Esophagus muscularis mucosa (tissue), 4 donors: ENCODE measurements at regions not wholly inside any gene's neighbourhood (a gene's known extent, or its start where the extent isn't known, plus 50 kb on each side); places are given as distances from the start of the nearest gene placed in this dataset.

Experiments
- DNase-seq: peaks from one replicate; pipeline ENCODE4 v3.0.0-alpha.2; 2017; ENCODE audit errors: extremely low spot score
- H3K27ac ChIP-seq, 4 donors: fragments of 200-600 bp; sonication (generic); replicated peaks in 1 of 4; 1 replicate in 3 of 4; 2 replicates in 1 of 4; pipeline ENCODE4 v1.5.1; 2016 to 2019; ENCODE audit warnings: mild to moderate bottlenecking in 1 of 4
- H3K27me3 ChIP-seq, 4 donors: fragments of 200-600 bp; sonication (generic); one replicate each; pipeline versions ENCODE4 v1.5.1 to v1.6.0; 2016 to 2019
- H3K36me3 ChIP-seq, 4 donors: fragments of 200-600 bp; sonication (generic); one replicate each; pipeline ENCODE4 v1.5.1; 2016 to 2019
- H3K4me1 ChIP-seq, 4 donors: fragments of 200-600 bp; sonication (generic); one replicate each; pipeline ENCODE4 v1.5.1; 2016 to 2019
- H3K4me3 ChIP-seq, 4 donors: fragments of 200-600 bp; sonication (generic); 1 replicate in 2 of 4; 2 replicates in 2 of 4; pipeline ENCODE4 v1.5.1; 2016 to 2019; ENCODE audit warnings: mild to moderate bottlenecking in 4 of 4, moderate library complexity in 1 of 4
- H3K9me3 ChIP-seq, 4 donors: fragments of 200-600 bp; sonication (generic); 1 replicate in 3 of 4; 2 replicates in 1 of 4; pipeline ENCODE4 v1.5.1; 2016 to 2019
- EP300 ChIP-seq: sonication (generic); formaldehyde crosslinking; IDR thresholded peaks from one replicate; pipeline ENCODE4 v1.6.1; 2017; ENCODE audit warnings: antibody characterized with exemption
- POLR2A ChIP-seq: fragments of 450-650 bp; IDR thresholded peaks from one replicate; pipeline ENCODE4 v1.6.1; 2017; ENCODE audit warnings: antibody characterized with exemption, moderate library complexity, mild to moderate bottlenecking, low read depth
- POLR2AphosphoS5 ChIP-seq, 2 donors: sonication (generic); formaldehyde crosslinking; IDR thresholded peaks; one replicate each; pipeline ENCODE4 v1.6.1; 2017; ENCODE audit warnings: antibody characterized with exemption in 2 of 2
- WGBS: methylation state at CpG from one replicate; pipeline ENCODE4 v1.1.5; 2018; 5-methylcytosine and 5-hydroxymethylcytosine counted together
- intact Hi-C: fragments of 100-400 bp; cut with DNase I; formaldehyde crosslinking; loops from one replicate; pipeline ENCODE4 v1.15.1; 2023
- TF ChIP-seq, protein P1 (sequence below), 3 experiments: fragments of 200-600 bp in 2 of 3; fragments of 450-650 bp in 1 of 3; sonication (generic) in 2 of 3; IDR thresholded peaks; one replicate each; pipeline ENCODE4 v1.5.1; 2017 to 2019; ENCODE audit warnings: antibody characterized with exemption in 3 of 3, mild to moderate bottlenecking in 2 of 3, moderate library complexity in 1 of 3

- TF ChIP-seq, protein P1, sequence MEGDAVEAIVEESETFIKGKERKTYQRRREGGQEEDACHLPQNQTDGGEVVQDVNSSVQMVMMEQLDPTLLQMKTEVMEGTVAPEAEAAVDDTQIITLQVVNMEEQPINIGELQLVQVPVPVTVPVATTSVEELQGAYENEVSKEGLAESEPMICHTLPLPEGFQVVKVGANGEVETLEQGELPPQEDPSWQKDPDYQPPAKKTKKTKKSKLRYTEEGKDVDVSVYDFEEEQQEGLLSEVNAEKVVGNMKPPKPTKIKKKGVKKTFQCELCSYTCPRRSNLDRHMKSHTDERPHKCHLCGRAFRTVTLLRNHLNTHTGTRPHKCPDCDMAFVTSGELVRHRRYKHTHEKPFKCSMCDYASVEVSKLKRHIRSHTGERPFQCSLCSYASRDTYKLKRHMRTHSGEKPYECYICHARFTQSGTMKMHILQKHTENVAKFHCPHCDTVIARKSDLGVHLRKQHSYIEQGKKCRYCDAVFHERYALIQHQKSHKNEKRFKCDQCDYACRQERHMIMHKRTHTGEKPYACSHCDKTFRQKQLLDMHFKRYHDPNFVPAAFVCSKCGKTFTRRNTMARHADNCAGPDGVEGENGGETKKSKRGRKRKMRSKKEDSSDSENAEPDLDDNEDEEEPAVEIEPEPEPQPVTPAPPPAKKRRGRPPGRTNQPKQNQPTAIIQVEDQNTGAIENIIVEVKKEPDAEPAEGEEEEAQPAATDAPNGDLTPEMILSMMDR (IDR thresholded peaks at IDR 0.05) = no peak
- no peak for TF ChIP-seq POLR2A
- TF ChIP-seq POLR2AphosphoS5 (IDR thresholded peaks at IDR 0.05) = no peak
- H3K4me3 ChIP-seq = no peak overlapping the region
- H3K27ac ChIP-seq = no peak overlapping the region
- DNase-seq = peak; percentile 45
- no peaks in the 10 kb centered on the region for H3K4me1 ChIP-seq
- no peaks in the 10 kb centered on the region for H3K27me3 ChIP-seq
- peaks cover 0 to 9% (median 0%) of the 10 kb centered on the region in 4 donors for H3K9me3 ChIP-seq
- whole genome bisulfite sequencing = 80% methylated on average over 6 of the region's 6 CpGs
- intact Hi-C loops = no loop called here
- no peaks in the 10 kb centered on the region for H3K36me3 ChIP-seq
These were observed 434.8 kb downstream of the MAFB start for GRCh38 chr20:40254023-40254772.

DNA sequence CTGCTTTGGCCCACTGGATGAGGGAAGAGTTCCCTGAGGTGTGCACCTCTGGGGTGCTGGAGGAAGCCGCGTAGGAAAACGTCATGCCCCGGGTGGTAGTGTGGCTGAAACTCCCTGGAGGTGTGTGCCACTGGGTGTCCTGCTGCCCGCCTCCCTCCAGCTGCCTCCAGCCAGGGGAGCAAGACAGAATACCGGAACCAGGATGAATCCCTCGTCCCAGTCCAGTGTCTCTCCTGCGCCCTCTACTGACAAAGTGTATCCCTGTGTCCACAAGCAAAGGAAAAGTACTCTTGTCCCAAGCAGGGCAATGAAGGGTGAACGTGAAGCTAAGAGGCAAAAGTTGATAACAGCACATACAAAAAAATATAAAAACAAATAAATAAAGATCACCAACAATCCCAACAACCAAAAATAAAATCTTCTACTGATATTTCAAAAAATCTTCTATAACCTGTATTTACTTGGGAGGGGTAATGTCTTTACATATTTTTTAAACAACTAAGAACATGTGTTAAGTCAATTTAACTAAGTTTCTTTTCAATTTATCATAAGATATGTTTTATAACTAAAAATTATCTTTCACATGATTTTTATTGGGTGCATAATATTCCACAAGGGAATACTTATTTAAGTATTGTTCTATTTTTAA is 437.6 kb downstream of the MAFB start:
- TF ChIP-seq POLR2AphosphoS5 (IDR thresholded peaks at IDR 0.05) = no peak
- TF ChIP-seq, protein P1 (IDR thresholded peaks at IDR 0.05) = peak in 2 of 3 experiments; percentile 31 to 36
- WGBS = 80% methylated on average over 9 of the region's 9 CpGs
- no peak overlapping the region for H3K27ac ChIP-seq
- peak; percentile 42 for DNase-seq
- H3K27me3 ChIP-seq = no peaks in the 10 kb centered on the region
- peaks cover 0 to 9% (median 0%) of the 10 kb centered on the region in 4 donors for H3K9me3 ChIP-seq
- intact Hi-C loops = no loop called here
- H3K4me1 ChIP-seq = no peaks in the 10 kb centered on the region
- no peaks in the 10 kb centered on the region for H3K36me3 ChIP-seq
- H3K4me3 ChIP-seq = no peak overlapping the region

- Histone ChIP-seq H3K9me3 (peaks cover 0 to 9% (median 0%) of the 10 kb centered on the region in 4 donors), H3K36me3 (no peaks in the 10 kb centered on the region), H3K4me3 (no peak overlapping the region), H3K27me3 (no peaks in the 10 kb centered on the region), H3K27ac (no peak overlapping the region), H3K4me1 (no peaks in the 10 kb centered on the region)
- WGBS = 92% methylated on average over 3 of the region's 3 CpGs
- no peak for DNase-seq
- intact Hi-C loops = no loop called here
- no peak for TF ChIP-seq POLR2AphosphoS5 (IDR thresholded peaks at IDR 0.05)
- no peak for TF ChIP-seq EP300
- TF ChIP-seq, protein P1 (IDR thresholded peaks at IDR 0.05) = no peak
- no peak for TF ChIP-seq POLR2A
These were observed 439.2 kb downstream of the MAFB start for GRCh38 chr20:40249805-40250204.

- H3K4me3 ChIP-seq = no peak overlapping the region
- H3K27ac ChIP-seq = no peak overlapping the region
- DNase-seq = no peak
- peaks cover 0 to 8% (median 0%) of the 10 kb centered on the region in 4 donors for H3K27me3 ChIP-seq
- no peaks in the 10 kb centered on the region for H3K36me3 ChIP-seq
- H3K9me3 ChIP-seq = peaks cover 0 to 3% (median 0%) of the 10 kb centered on the region in 4 donors
- intact Hi-C loops = no loop called here
- TF ChIP-seq POLR2A = no peak
- no peak for TF ChIP-seq POLR2AphosphoS5 (IDR thresholded peaks at IDR 0.05)
- TF ChIP-seq EP300 = no peak
- TF ChIP-seq, protein P1 (IDR thresholded peaks at IDR 0.05) = no peak
- H3K4me1 ChIP-seq = no peaks in the 10 kb centered on the region
These were observed 443.2 kb downstream of the MAFB start for GRCh38 chr20:40245829-40246228.
